ENCODE measurements at regions not wholly inside any gene's neighbourhood (a gene's known extent, or its start where the extent isn't known, plus 50 kb on each side); places are given as distances from the start of the nearest gene placed in this dataset.

DNA sequence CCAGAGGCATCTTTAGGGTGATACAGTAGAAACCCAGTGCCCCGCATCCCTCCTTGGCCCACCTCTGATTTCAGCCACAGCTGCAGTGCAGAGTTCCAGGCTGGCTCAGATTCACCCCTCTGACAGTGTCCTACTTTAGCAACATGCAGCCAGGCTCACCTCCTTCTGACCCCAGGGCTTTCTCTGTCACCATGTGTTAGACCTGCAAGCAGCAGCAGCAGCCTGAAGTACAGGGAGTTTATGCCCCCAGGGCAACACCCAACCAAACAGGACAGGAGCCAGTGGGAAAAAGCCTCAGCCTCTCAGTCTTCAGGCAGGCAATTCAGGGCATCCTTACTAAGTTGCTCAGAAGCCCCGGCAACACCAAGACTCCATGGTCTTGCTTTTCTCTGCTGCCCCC, 109.0 kb upstream of the PLXNA4 start:
- TF ChIP-seq, protein P1, sequence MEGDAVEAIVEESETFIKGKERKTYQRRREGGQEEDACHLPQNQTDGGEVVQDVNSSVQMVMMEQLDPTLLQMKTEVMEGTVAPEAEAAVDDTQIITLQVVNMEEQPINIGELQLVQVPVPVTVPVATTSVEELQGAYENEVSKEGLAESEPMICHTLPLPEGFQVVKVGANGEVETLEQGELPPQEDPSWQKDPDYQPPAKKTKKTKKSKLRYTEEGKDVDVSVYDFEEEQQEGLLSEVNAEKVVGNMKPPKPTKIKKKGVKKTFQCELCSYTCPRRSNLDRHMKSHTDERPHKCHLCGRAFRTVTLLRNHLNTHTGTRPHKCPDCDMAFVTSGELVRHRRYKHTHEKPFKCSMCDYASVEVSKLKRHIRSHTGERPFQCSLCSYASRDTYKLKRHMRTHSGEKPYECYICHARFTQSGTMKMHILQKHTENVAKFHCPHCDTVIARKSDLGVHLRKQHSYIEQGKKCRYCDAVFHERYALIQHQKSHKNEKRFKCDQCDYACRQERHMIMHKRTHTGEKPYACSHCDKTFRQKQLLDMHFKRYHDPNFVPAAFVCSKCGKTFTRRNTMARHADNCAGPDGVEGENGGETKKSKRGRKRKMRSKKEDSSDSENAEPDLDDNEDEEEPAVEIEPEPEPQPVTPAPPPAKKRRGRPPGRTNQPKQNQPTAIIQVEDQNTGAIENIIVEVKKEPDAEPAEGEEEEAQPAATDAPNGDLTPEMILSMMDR (IDR thresholded peaks at IDR 0.05; ENCODE audit: low read depth, low read length) = no peak
- no peak for TF ChIP-seq EZH2phosphoT487 (IDR thresholded peaks at IDR 0.05; ENCODE audit: low read depth)
